Stimulated activated CD4-positive, alpha-beta T cell treated with anti-CD3 and anti-CD28 coated beads, Interleukin-2, amount 100 ng/mL, for 24 hours (primary cell): ENCODE measurements at regions not wholly inside any gene's neighbourhood (a gene's known extent, or its start where the extent isn't known, plus 50 kb on each side); places are given as distances from the start of the nearest gene placed in this dataset.
"Not testable (repeated sequence)": the region's sequence is repeated elsewhere in the genome, so short reads cannot be mapped to it uniquely, and the experiment has no call there.

Experiments
- DNase-seq, 2 donors: peaks; one replicate each; pipeline ENCODE4 v3.0.0-alpha.2; 2020

DNA sequence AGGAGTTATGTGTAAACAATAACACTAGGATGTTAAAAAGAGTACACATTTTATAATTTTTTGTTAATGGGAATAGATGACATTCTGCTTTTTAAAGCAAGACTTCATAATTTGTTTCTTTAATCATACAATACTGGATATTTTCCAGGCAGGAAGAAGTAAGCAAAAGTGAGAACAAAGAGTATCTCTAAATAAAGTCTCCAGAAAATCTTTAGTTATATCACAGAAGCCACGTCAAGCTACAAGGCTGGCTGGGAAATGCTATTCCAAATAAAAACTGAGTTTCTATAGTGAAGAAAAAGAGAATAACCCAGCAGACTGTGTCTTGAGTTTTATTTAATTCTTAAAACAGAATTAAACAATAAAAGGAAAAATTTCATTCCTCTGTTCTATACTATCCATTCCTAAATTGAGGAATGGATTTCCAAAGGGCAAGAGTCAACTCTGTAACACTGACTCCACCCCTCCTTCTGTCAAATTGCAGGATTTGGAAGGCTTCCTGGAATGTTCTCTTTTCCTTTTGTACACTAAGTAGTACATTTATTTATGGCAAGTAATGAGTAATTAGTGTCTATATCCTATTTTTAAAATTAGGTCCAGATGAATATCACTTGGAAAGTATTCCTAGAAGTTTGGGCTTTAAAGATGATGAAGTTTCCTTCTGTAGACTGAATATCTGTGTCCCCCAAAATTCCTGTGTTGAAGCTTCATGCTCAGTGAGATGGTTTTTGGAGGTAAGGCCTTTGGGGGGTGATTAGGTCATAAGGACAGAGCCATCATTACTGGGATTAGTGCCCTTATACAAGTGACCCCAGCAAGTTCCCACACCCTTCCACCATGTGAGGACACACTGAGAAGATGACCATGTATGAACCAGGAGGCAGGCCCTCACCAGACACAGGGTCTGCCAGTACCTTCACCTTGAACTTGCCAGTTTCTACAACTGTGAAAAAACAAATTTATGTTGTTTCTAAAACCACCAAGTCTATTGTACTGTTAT lies 290.9 kb downstream of the CRPPA start:
- no peak for DNase-seq

DNA sequence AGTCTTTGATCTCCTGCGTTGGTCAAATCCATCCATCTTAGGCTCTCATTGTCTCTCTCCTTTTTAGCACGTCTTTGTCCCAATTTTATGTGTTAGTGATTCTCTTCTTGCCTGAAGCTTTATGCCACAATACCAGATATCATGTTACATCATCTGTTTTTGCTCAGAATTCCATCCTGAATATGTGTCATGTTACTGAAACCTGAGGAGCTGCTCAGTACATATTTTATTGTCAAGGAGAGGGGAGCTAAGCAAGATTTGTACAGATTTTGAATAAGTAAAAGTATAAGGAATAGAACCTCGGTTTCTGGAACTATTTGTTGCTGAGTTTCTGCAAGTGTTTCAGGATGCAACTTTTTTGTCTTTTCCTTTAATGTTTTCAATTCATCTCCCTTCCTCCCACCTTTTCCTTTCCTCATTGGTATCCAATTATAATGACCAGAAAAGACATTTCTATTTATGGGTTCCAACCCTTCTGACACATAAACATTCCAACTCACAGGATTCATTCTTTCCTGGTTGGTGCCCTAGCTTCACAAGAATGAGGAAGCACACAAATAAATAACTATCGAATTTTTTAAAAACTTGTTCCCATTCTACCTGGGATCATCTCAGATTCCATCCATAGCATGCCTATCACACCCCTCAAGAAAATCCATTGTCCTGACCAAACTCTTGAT lies 291.8 kb downstream of the CRPPA start:
- DNase-seq, result no peak

GRCh38 chr7:16123117-16123770 lies 298.1 kb downstream of the CRPPA start:
- DNase-seq, result no peak

DNA sequence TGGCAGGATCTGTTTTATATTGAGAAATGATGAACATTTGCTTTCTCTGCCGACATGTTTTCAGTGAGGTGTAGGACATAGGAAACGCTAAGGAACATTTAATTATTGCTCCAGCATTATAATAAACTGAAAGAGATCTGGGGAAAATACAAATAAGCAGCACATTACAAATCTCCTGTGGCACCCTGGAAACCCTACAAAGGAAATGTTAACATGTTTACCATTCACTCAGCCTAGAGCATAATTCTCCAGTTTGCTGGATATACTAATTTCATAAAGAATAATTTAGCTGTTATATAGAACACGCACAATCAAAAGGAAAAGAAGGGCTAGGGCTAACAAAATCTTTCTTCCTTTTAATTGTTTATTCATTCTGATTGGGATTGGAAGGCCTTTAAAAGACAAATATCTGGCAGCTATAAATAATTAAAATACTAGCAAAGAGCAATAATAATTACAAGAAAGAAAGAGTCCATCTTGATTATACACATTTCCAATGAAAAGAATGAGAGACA lies 299.4 kb downstream of the CRPPA start:
- no peak for DNase-seq

GRCh38 chr7:16115374-16115773 lies 306.0 kb downstream of the CRPPA start:
- DNase-seq, result no peak

DNA sequence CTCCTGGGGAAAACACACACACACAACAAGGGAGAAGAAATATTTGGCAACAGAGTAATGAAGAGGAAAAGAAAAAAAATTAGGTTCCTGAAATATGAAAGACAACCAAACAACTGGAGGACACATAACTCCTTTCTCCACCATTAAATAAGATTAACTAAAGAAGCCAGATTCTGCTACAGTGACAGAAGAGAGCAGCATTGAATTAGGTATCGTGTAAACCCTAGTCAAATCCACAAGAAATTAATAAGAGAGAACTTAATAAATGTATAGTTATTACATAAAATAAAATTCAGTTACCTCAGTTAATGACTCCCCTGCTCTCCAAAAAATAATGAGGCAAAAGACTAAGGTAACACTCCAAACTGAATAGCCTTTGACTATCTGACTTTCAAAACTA lies 306.7 kb downstream of the CRPPA start:
- DNase-seq, result no peak

DNA sequence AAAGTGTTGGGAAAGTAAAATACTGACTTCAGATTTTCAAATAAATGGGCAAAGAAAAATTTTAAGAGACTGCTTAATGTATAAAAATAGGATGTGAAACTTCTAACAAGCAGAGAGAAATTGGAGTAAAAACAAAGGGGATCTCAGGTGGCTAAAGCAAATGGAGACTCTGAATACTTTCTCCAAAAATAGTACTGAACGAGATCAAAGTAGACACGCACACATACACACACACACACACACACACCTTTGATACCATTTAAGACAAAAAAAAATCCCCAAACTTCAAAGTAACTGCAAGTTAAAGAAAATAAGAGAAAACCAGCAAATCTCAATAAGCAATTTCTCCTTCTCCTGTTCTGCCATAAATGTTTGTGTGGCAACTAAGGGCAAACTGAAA lies 307.3 kb downstream of the CRPPA start:
- no peak for DNase-seq

DNA sequence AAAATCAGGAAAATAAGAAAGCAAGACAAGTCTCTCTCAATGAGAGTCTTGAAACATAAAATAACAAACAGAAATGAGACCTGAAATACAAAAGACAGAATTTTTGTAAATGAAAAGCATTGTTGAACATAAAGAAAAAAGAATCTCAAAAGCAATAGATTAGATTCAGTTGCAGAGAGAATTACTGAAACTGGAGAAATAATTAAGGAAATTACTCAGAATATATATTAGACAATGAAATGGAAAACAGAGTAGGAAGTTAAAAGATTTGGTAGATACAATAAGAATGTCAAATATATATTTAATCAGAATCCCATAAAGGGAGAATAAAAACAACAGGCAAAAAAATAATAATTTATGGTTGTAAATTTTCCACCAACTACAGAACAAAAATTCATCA lies 308.3 kb downstream of the CRPPA start:
- no peak for DNase-seq

DNA sequence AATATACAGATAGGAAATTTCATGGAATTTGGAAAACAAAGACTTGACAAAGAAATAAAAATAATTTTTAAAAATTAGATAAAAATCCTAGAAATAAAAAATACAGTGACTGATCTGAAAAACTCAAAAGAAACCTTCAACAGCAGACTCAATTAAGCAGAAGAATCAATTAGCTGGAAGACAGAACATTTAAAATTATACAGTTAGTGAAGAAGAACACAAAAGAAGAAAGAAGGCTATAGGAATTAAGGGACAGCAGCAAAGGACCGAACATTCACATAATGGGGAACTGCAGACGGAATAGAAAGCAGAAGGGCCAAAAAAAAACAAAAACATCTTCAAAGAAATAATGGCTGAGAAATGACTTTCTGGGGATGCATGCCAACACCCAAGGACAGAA lies 314.5 kb downstream of the CRPPA start:
- DNase-seq, result no peak

- no peak for DNase-seq
These were observed 315.0 kb downstream of the CRPPA start for GRCh38 chr7:16106300-16106699.

- no peak for DNase-seq
These were observed 322.0 kb downstream of the CRPPA start for GRCh38 chr7:16099302-16099849.

DNA sequence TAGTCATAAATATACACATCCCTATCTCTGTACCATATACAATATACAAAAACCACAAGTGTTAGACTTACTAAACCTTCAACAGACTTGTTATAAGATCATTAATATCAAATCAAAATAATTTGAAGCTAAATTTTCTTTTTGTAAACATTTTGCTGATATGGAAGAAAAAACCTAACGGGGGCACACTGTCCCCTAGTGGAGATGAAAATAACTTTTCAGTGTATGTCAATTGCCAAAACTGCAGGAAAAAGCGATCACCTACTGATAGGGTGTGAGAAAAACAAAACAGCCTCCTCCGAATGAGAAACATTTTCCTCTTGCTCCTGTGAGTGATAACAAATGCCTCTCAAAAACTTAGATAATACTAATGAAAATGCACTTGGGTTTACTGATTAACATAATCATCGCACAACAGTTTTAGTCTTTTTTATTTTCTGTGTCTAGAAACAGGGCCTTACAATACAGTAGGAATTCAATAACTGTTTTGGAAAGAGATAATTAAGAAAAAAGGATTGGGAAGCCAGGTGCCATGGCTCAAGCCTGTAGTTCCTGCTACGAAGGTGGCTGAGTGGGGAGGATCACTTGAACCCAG lies 322.7 kb downstream of the CRPPA start:
- no peak for DNase-seq

DNA sequence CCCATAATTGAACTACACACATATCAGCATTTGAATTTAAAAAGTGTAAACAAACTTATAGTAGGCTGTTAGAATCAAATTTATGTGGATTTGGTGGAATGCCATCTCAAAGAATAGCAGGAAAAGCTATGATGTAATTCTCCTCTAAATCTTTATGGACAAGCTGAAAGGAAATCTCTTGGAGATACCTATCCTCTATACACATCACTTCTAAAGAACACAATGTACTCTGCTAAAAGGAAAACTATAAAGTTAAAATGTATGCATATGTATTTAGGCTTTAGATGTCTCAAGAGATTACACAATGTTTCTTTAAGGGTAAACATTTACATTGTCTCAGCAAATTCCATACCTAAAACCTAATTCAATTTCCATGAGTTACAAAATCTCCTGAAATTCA lies 323.3 kb downstream of the CRPPA start:
- DNase-seq, result no peak

- DNase-seq, result no peak
These were observed 326.0 kb downstream of the CRPPA start for GRCh38 chr7:16095171-16095950.

GRCh38 chr7:16094651-16095050 lies 326.7 kb downstream of the CRPPA start:
- DNase-seq, result no peak

DNA sequence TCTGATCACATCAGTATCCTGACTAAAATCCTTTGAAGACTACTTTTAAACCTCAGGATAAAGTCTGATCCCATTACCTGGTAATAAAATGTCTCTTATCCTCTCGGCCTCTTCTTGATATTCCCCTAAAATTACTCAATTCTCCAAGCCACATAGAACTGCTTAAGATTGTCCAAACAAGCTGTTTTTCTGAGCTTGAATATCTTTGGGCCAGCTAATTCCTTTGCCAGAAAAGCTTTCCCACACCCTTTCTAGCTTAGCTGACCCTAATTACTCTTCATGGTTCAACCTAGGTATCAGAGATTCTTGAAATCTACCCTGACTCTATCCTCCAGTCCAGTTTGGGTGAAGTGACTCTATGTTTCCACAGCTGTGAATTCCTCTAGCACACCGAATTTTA lies 328.6 kb downstream of the CRPPA start:
- no peak for DNase-seq

DNA sequence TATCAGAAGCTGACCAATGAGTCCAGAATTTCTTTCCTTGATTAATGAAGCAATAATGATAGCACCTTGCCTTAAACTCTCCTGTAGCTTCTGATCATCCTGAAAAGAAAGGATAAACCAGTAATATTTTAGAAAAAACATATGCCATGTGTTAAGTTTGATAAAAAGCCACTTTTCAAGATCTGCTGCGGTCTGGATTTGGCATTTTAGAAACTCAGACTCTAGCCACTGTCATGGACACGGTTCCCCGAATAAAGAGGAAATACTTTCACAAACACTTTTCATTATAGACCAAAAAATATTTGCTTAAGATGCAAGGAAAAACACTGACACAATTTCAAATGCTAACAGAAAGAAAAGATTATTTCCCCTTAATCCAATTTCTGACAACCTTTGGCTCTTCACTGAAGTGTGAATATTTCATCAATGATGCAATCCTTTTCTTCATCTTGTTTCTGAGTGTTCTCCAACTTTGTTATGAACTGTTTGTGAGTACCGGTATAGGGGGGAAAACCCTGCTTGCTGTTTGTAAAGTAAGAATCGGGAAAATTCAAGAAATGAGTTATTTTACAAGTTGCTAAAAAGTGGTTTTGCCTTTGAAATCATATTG lies 329.5 kb downstream of the CRPPA start:
- no peak for DNase-seq

DNA sequence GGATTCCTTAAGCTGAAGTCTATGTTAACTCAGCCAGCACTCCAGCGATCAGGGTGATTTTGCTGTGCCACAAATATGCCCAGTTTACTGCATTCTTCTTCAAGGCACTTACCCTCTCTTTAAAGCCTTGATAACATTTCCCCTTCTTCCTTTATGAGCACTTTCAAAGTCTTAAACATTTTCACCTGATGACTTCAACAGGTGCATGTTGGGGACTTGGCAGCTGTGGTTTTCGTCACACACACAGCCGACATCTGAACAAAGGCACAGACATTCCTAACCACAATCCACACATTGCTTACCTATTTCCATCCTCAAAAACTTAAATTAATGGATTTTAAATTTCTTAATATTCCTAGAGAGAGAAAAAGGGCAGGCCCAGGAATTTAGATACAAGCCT lies 331.5 kb downstream of the CRPPA start:
- DNase-seq, result no peak

GRCh38 chr7:16089191-16089590 lies 332.1 kb downstream of the CRPPA start:
- no peak for DNase-seq

DNA sequence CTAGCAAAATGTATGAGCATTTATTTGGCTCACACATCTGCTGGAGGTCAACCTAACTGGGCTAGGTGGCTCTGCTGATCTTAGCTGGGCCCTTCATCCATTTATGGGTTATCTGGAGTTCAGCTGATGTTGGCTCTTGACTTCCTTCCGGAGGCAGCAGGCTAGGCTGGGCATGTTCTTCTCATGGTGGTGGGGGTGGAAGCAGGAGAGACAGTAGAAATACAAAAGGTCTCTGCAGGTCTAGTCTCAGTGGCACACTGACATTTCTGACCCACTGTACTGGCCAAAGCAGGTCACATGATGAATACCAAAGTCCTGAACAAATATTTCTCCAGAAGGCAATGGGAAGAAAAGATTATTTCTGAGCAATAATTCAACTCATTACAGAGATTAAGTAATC lies 334.6 kb downstream of the CRPPA start:
- no peak for DNase-seq

DNA sequence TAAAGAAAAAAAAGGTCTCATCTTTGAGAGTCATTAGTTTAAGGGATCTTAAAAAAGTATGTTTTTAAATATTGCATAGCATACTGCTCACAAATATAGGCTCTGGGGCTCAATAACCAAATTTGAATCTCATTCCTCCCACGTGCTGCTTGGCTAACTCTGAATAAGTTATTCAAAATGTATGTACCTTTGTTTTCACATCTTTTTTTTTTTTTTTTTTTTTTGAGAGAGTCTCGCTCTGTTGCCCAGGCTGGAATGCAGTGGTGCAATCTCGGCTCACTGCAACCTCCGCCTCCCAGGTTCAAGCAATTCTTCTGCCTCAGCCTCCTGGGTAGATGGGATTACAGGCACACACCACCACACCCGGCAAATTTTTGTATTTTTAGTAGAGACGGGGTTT lies 335.6 kb downstream of the CRPPA start:
- not testable (repeated sequence) for DNase-seq
